Right lobe of liver (tissue), 4 donors: ENCODE measurements at regions not wholly inside any gene's neighbourhood (a gene's known extent, or its start where the extent isn't known, plus 50 kb on each side); places are given as distances from the start of the nearest gene placed in this dataset.

Experiments used
- POLR2A ChIP-seq: fragments of 450-650 bp; IDR thresholded peaks from one replicate; pipeline ENCODE4 v1.6.1; 2017; ENCODE audit warnings: antibody characterized with exemption, mild to moderate bottlenecking
- TF ChIP-seq, protein P1 (sequence below), 4 donors: fragments of 200-600 bp in 3 of 4; fragments of 450-650 bp in 1 of 4; IDR thresholded peaks; one replicate each; pipeline versions ENCODE4 v1.5.1 to v1.8.0; 2016 to 2022; ENCODE audit warnings: antibody characterized with exemption in 4 of 4, mild to moderate bottlenecking in 2 of 4
- donor health status: DM: no; HTN: no; CAD: no.
- donor health status: DM: no; HTN: no; CAD: no.
- donor health status: DM: no; HTN: yes; CAD: no.

GRCh38 chr14:104383088-104383995 is 196.2 kb upstream of the C14orf180 start:
- TF ChIP-seq, protein P1, sequence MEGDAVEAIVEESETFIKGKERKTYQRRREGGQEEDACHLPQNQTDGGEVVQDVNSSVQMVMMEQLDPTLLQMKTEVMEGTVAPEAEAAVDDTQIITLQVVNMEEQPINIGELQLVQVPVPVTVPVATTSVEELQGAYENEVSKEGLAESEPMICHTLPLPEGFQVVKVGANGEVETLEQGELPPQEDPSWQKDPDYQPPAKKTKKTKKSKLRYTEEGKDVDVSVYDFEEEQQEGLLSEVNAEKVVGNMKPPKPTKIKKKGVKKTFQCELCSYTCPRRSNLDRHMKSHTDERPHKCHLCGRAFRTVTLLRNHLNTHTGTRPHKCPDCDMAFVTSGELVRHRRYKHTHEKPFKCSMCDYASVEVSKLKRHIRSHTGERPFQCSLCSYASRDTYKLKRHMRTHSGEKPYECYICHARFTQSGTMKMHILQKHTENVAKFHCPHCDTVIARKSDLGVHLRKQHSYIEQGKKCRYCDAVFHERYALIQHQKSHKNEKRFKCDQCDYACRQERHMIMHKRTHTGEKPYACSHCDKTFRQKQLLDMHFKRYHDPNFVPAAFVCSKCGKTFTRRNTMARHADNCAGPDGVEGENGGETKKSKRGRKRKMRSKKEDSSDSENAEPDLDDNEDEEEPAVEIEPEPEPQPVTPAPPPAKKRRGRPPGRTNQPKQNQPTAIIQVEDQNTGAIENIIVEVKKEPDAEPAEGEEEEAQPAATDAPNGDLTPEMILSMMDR (IDR thresholded peaks at IDR 0.05) = no peak
- TF ChIP-seq POLR2A = no peak
